Activated T-cell treated with anti-CD3 and anti-CD28 coated beads, Interleukin-2, amount 50 U/mL, for 4 hours (primary cell): ENCODE measurements at regions not wholly inside any gene's neighbourhood (a gene's known extent, or its start where the extent isn't known, plus 50 kb on each side); places are given as distances from the start of the nearest gene placed in this dataset.

Experiments
- ATAC-seq, 2 donors: fragments of 200-7000 bp; cut with Tn5 transposase; one replicate each; pipeline ENCODE4 v1.10.0; 2021
- DNase-seq: peaks from one replicate; pipeline ENCODE4 v3.0.0-alpha.2; 2020
- H3K27me3 Mint-ChIP-seq: one replicate; pipeline ENCODE4 v1.8.0; 2021; ENCODE audit warnings: low read depth, mixed read lengths
- H3K36me3 Mint-ChIP-seq: one replicate; pipeline ENCODE4 v1.8.0; 2022; ENCODE audit warnings: mixed read lengths; ENCODE audit not compliant: insufficient read depth
- H3K4me1 Mint-ChIP-seq: one replicate; pipeline ENCODE4 v1.8.0; 2021; ENCODE audit warnings: low read depth, mixed read lengths
- H3K4me3 Mint-ChIP-seq: one replicate; pipeline ENCODE4 v1.8.0; 2021; ENCODE audit warnings: mild to moderate bottlenecking, moderate library complexity, mixed read lengths
- H3K9me3 Mint-ChIP-seq: one replicate; pipeline ENCODE4 v1.8.0; 2021; ENCODE audit warnings: mixed read lengths

DNA sequence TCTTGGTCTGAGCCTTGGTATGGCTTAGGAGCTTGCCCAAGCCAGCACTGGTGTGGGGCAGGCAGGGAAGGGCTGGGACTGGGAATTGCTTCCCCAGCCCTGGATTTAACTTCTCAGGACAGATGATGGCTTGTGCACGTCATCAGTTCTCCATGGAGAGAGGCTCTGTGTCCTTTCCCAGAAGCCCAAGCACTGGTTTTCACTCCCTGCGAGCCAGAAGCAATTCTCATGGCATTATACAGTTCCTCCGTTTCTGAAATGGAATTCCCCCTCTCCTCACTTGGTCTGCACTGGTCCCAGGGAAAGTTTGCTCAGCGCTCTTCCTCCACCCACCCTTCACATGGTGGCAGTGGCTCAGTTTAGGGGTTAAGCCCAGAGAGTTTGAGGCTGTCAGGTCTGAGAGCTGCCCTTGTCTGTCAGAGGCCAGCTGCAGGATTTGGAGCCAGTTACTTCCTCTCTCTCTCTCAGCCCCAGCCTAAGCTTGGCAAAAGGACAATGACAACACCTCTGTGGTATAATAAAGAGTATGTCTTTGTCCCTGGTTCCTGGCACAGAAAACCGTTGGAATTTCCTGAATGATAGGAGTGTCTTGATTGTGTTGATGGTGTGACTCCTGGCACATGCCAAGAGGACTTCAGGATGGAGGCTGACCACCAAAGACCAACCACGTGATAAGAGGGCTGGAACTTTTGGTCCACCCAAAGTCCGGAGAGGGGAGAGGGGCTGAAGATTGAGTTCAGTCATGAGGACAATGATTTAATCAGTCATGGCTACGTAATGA, 219.6 kb upstream of the TNRC6C start:
- peaks cover 8% of the 10 kb centered on the region for H3K27me3 Mint-ChIP-seq
- no peaks in the 10 kb centered on the region for H3K4me1 Mint-ChIP-seq
- no peak for ATAC-seq
- no peaks in the 10 kb centered on the region for H3K36me3 Mint-ChIP-seq
- H3K4me3 Mint-ChIP-seq: no peak overlapping the region
- no peaks in the 10 kb centered on the region for H3K9me3 Mint-ChIP-seq
- no peak for DNase-seq

DNA sequence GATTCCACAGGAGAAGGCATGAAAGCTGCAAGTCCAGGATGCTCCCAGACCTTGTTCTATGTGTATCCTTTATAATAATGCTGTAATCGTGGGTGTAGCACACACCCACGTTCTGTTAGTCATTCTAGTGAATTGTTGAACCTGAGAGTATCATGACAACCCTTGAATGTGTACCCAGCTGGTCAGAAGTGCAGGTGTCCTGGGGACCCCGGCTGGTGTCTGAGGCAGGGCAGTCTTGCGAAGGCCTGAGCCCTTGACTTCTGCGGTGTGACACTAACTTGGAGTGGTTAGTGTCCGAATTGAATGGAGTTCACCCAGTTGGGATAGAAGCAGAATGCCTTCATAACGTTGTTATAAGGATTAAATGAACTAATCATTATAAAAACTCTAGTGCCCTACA, 218.0 kb upstream of the TNRC6C start:
- Mint-ChIP-seq H3K4me1 (no peaks in the 10 kb centered on the region), H3K4me3 (no peak overlapping the region), H3K9me3 (no peaks in the 10 kb centered on the region), H3K27me3 (peaks cover 8% of the 10 kb centered on the region), H3K36me3 (no peaks in the 10 kb centered on the region)
- ATAC-seq (no peak), DNase-seq (no peak)

DNA sequence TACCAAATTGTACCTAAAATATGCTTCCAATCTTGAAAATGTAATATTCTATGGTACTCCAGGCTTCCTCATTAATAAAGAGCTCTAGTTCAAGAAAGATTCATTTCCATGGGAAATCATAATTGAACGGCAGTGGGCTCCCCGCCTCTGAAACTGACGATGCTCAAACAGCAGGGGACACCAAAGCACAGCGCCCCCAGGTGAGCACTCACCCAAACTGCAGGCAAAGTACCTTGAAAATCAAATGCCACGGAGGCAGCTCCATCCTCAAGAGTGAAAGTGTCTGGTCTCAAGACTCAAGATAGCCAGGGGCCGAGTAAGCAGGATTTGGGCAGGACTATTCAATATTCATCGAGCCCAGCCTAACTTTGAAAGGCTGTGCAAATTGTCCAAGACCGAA, 217.4 kb upstream of the TNRC6C start:
- ATAC-seq (no peak), DNase-seq (peak; percentile 19)
- Mint-ChIP-seq H3K27me3 (peaks cover 7% of the 10 kb centered on the region), H3K9me3 (no peaks in the 10 kb centered on the region), H3K36me3 (no peaks in the 10 kb centered on the region), H3K4me3 (no peak overlapping the region), H3K4me1 (no peaks in the 10 kb centered on the region)

DNA sequence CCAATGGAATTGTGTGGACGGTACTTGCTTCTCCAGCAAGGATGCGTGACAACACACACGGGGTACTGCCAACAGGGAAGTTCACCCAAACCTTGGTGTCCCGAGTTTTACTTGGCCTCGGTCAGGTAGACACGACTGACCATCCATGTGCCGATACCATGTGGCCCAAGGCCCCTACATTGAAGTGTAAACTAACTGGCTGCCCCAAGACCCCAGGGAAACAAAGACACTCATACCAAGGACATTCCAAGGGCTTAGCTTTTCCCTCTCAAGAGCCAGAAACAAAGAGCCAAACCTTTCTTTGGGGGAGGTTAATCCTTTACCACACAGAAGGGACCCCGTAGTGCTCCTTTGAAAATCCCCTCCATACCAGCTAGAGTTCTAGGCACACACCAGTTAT, 215.9 kb upstream of the TNRC6C start:
- Mint-ChIP-seq H3K27me3 (peaks cover 6% of the 10 kb centered on the region), H3K36me3 (no peaks in the 10 kb centered on the region), H3K4me3 (no peak overlapping the region), H3K4me1 (no peaks in the 10 kb centered on the region), H3K9me3 (no peaks in the 10 kb centered on the region)
- DNase-seq: no peak
- ATAC-seq: no peak

DNA sequence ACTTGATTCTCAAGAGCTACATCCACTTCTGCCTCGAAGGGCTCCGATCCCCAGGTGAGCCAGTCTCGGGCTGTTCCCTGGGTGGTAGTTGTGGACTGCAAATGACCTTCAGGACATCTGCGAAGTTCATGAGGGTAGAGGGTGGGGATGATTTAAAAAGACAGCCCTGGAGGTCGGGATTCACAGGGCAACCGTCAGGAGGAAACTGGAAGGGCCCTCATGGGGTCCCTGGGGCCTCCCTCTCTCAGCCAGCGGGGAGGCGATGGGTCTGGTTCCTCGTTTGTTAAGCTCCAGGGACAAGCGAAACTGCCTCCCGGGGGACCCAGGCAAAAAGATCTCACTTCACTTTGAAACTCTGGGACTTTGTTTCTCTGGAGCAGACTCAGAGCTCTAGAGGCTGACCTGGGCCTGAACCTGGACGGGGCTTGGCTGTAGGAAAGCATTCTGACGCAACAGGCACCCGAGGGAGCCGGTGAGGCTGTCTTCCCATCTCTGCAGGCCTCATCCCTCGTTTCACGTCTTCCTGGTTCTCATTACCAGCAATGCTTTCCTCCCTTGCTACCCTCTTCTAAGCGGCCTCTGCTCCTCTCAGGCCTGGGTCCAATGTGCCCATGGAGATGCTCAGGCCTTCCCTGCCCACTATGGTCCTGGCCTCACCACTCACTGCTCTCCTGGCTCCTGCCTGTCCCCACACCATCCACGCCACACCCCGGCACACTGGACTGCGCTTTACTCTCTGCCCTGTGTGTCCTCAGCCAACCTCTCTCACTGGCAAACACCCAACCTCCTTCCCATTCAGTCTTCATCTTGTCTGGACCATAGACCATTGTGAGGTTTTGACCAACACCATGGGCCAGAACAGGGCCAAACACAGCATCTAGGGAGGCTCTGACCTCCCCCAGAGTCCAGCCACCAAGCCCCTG, 214.2 kb upstream of the TNRC6C start:
- DNase-seq (no peak), ATAC-seq (no peak)
- Mint-ChIP-seq H3K27me3 (peaks cover 2% of the 10 kb centered on the region), H3K4me3 (no peak overlapping the region), H3K36me3 (no peaks in the 10 kb centered on the region), H3K9me3 (no peaks in the 10 kb centered on the region), H3K4me1 (no peaks in the 10 kb centered on the region)

DNA sequence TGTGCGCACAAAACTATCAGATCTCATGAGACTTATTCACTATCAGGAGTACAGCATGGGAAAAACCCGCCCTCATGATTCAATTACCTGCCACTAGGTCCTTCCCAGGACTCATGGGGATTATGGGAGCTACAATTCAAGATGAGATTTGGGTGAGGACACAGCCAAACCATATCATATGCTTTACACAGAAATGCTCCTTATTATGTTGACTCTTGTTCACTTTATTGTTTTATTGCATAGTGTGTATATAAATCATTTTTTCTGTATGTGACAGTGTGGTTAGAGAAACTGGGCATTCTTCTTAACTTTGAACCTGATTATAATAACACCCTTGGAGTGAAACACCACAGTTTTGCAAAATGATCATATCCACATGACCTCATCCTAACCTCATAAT, 212.8 kb upstream of the TNRC6C start:
- H3K4me1 Mint-ChIP-seq: no peaks in the 10 kb centered on the region
- H3K4me3 Mint-ChIP-seq: no peak overlapping the region
- ATAC-seq (no peak), DNase-seq (no peak)
- no peaks in the 10 kb centered on the region for H3K9me3 Mint-ChIP-seq
- no peaks in the 10 kb centered on the region for H3K36me3 Mint-ChIP-seq
- peaks cover 2% of the 10 kb centered on the region for H3K27me3 Mint-ChIP-seq

DNA sequence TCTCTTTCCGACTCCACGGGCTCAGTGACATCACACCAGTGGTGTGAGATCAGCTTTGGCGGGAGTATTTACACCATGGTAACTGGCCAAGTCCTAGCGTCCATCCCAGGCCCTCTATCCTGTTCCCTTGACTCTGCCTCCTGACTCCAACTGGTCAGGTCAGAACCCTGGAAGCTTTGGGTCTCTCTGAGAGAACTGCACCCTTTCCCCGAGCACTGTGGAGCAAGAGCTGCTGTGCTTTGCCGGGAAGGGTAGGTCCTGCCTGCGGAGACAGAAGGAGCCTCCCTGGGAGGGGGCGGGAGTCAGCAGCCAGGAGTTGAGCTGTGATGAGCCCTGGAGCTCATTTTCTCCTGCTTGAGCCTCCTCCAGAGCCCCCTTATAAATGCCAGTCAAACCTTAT, 212.1 kb upstream of the TNRC6C start:
- H3K36me3 Mint-ChIP-seq: no peaks in the 10 kb centered on the region
- DNase-seq (no peak), ATAC-seq (no peak)
- H3K4me1 Mint-ChIP-seq: no peaks in the 10 kb centered on the region
- H3K27me3 Mint-ChIP-seq: peaks cover 2% of the 10 kb centered on the region
- H3K4me3 Mint-ChIP-seq: no peak overlapping the region
- no peaks in the 10 kb centered on the region for H3K9me3 Mint-ChIP-seq

DNA sequence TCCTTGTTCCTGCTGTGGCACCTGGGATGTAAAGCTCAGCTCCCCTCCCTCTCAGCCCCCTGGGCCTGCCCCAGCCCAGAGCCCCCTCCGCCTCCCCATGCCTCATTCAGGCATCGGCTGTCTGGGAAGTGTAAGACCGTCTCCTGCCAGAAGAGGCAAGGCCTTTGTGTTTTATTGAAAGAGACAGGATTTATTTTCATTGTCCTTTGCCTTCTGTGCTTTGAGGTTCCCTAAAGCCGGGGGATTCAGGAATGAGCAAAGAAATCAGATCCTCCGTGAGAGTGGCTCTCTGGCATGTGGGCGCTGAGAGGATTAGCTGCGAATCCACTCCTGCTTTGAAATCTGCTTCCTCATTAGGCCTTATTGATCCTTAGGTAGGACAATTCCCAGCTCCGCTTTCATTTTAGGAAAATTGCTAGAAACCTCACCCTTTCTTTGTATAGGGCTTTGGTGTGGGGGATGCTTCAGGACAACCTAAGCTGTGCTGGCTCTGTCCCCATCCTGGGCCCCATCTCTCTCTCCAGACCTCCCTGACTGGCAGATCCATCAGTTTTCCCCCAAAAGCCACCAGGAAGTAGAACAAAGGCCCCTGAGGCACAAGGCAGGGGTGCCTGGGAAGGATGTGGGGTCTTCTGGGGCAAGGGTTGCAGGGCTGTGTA, 211.5 kb upstream of the TNRC6C start:
- Mint-ChIP-seq H3K9me3 (no peaks in the 10 kb centered on the region), H3K4me1 (no peaks in the 10 kb centered on the region), H3K4me3 (no peak overlapping the region), H3K36me3 (no peaks in the 10 kb centered on the region), H3K27me3 (no peaks in the 10 kb centered on the region)
- ATAC-seq (no peak), DNase-seq (no peak)

DNA sequence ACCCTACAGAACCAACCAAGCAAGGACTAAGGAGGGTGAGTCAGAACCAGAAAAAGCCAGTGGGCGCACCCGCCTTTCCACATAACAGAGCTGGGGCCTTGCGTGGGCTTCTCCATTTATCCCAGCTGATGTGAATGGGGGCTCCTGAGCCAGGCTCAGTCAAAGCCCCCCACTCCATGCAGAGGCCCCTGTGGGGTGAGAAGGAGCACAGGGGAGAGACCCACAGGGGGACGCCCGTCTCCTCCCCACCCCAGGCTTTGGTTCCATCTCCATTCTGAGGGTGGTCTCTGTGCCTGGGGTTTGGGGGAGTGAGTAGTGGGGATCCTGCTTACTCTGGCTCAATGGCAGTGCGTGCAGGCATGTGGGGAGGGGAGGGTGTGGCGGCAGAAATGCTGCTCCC, 210.1 kb upstream of the TNRC6C start:
- Mint-ChIP-seq H3K4me1 (no peaks in the 10 kb centered on the region), H3K27me3 (no peaks in the 10 kb centered on the region), H3K9me3 (no peaks in the 10 kb centered on the region), H3K4me3 (no peak overlapping the region), H3K36me3 (no peaks in the 10 kb centered on the region)
- no peak for DNase-seq
- ATAC-seq: no peak

DNA sequence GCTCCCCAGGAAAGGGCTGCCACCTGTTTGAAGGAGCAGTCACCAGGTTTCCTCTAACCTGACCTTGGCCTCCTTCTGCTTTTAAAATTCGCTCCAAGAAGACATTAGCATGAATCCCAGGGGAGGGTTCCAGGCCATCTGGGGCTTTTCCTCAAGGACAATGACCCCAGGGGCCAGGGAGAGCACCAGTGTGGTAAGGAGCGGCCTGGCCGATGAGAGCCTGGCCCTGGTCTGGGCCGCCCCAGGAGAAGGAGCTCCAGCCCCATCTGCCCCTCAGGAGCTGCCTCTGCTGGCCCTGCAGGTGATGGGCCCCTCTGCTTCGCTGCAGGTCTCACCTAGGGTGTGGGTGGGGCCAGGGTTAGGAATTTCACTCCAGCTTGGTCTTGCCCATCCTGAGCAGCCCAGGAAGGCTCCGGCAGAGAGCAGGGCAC, 209.2 kb upstream of the TNRC6C start:
- Mint-ChIP-seq H3K27me3 (no peaks in the 10 kb centered on the region), H3K4me3 (no peak overlapping the region), H3K9me3 (no peaks in the 10 kb centered on the region), H3K4me1 (no peaks in the 10 kb centered on the region), H3K36me3 (no peaks in the 10 kb centered on the region)
- no peak for ATAC-seq
- no peak for DNase-seq

DNA sequence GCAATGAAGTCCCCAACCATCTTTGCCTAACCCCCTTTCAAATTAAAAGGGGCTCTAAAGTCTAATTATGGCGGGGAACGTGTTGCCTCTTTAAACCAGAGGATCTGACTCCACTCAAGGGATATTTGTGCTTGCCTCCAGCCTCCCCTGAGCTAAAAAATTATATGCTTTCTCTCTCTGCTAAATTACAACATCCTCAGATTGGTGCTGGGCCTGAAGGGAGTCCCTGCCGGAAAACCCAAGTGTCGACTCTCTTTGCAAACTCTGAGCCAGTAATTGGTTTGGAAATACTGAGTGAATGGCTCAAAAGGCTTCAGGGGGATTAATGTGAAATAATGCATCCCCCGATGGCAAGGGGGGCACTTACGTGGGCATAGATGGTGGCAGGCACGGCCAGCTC, 208.5 kb upstream of the TNRC6C start:
- DNase-seq (no peak), ATAC-seq (no peak)
- Mint-ChIP-seq H3K9me3 (no peaks in the 10 kb centered on the region), H3K27me3 (no peaks in the 10 kb centered on the region), H3K4me3 (no peak overlapping the region), H3K4me1 (no peaks in the 10 kb centered on the region), H3K36me3 (no peaks in the 10 kb centered on the region)

DNA sequence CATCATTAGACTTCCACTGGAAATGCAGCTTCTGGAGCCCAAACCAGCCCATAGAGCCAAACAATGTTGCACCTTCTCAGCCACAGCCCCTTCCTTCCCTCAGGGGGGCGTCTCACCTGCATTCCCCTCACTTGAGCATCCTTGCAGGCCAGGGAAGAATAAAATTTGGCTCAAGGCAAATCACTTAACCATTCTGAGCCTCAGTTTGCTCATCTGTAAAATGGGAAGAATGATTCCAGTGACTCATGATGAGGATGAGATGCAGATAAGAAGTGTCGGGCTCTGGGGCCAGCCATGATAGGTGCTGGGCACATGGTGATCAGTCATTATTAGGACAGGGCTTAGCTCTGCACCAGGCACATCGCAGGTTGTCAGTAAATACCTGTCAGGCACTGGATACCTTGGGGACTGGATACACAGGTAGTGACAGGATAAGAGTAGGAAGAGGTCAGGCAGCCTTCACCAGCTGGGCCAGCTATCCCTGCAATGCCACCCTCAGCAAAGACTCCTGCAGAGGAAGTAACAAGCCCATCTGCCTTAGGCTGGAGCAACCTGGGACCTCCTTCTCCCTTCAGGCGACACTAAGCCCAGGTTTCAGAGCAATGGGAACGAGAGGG, 208.0 kb upstream of the TNRC6C start:
- Mint-ChIP-seq H3K27me3 (no peaks in the 10 kb centered on the region), H3K4me3 (no peak overlapping the region), H3K36me3 (no peaks in the 10 kb centered on the region), H3K4me1 (no peaks in the 10 kb centered on the region), H3K9me3 (no peaks in the 10 kb centered on the region)
- DNase-seq: no peak
- ATAC-seq: no peak

DNA sequence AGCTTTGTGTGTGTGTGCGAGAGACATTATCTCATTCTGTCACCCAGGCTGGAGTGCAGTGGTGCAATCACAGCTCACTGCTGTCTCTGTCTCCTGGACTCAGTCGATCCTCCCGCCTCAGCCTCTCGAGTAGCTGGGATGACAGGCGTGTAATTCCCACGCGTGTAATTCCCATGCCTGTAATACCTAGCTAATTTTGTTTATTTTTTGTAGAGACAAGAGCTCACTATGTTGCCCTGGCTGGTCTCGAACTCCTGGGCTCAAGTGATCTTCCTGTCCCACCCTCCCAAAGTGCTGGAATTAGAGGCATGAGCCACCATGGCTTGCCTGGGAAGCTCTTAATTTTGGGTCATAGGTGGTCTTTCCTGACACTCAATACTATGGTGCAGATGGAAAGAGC, 205.3 kb upstream of the TNRC6C start:
- H3K4me3 Mint-ChIP-seq: no peak overlapping the region
- no peaks in the 10 kb centered on the region for H3K36me3 Mint-ChIP-seq
- H3K27me3 Mint-ChIP-seq: peaks cover 2% of the 10 kb centered on the region
- H3K9me3 Mint-ChIP-seq: no peaks in the 10 kb centered on the region
- H3K4me1 Mint-ChIP-seq: no peaks in the 10 kb centered on the region
- no peak for DNase-seq
- ATAC-seq: no peak

DNA sequence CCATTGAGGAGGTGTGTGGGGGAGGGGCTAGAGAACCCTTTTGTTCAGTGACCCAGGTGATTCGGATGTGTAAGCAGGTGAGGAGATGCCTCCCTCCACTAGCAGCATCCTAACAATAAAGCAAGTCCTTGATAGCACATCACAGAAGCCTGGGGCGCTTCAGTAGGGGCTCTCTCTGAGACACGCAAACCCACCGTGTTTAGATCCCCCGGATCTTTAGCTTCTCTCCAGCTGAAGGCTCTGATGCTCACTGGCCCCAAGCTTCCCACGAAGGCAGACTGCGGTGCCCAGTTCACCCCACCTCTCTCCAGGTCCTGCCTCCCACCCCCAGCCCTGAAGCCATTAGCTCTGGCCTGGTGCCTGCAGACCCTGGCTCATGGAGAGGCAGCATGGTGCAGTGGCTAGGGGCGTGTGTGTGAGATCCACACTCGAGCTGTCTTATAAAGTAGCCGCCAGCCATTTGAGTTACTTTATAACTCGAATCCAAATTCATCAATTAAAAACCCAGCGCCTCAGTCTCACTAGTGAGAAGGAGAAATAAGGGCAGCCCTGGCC, 204.7 kb upstream of the TNRC6C start:
- Mint-ChIP-seq H3K9me3 (no peaks in the 10 kb centered on the region), H3K4me1 (no peaks in the 10 kb centered on the region), H3K27me3 (peaks cover 2% of the 10 kb centered on the region), H3K36me3 (no peaks in the 10 kb centered on the region), H3K4me3 (no peak overlapping the region)
- DNase-seq (no peak), ATAC-seq (no peak)
